Dermis blood vessel endothelial cell (primary cell): ENCODE measurements at regions not wholly inside any gene's neighbourhood (a gene's known extent, or its start where the extent isn't known, plus 50 kb on each side); places are given as distances from the start of the nearest gene placed in this dataset.
"Not testable (repeated sequence)": the region's sequence is repeated elsewhere in the genome, so short reads cannot be mapped to it uniquely, and the experiment has no call there.

Experiments used
- DNase-seq: peaks from one replicate; pipeline ENCODE4 v3.0.0; 2010

GRCh38 chr16:58884141-58884540 lies 150.0 kb upstream of the GOT2 start:
- DNase-seq: no peak

GRCh38 chr16:58883131-58883530 lies 149.0 kb upstream of the GOT2 start:
- DNase-seq: no peak

GRCh38 chr16:58882292-58882691 lies 148.2 kb upstream of the GOT2 start:
- DNase-seq: no peak

GRCh38 chr16:58878641-58879040 lies 144.5 kb upstream of the GOT2 start:
- not testable (repeated sequence) for DNase-seq

- DNase-seq: no peak
Measured at GRCh38 chr16:58866935-58867334, 132.8 kb upstream of the GOT2 start.

- DNase-seq: no peak
Measured at GRCh38 chr16:58863761-58864160, 129.6 kb upstream of the GOT2 start.

- no peak for DNase-seq
Measured at GRCh38 chr16:58863042-58863441, 128.9 kb upstream of the GOT2 start.

GRCh38 chr16:58862334-58863021 lies 128.4 kb upstream of the GOT2 start:
- no peak for DNase-seq

GRCh38 chr16:58859958-58860669 lies 126.0 kb upstream of the GOT2 start:
- no peak for DNase-seq

- not testable (repeated sequence) for DNase-seq
Measured at GRCh38 chr16:58858577-58858976, 124.5 kb upstream of the GOT2 start.

- no peak for DNase-seq
Measured at GRCh38 chr16:58855291-58855863, 121.3 kb upstream of the GOT2 start.

- no peak for DNase-seq
Measured at GRCh38 chr16:58853854-58854791, 120.0 kb upstream of the GOT2 start.

- DNase-seq: no peak
Measured at GRCh38 chr16:58850678-58851020, 116.5 kb upstream of the GOT2 start.

GRCh38 chr16:58850019-58850677 lies 116.0 kb upstream of the GOT2 start:
- DNase-seq: no peak

GRCh38 chr16:58848662-58849002 lies 114.5 kb upstream of the GOT2 start:
- no peak for DNase-seq

- DNase-seq: no peak
Measured at GRCh38 chr16:58847902-58848661, 114.0 kb upstream of the GOT2 start.

GRCh38 chr16:58846226-58846625 lies 112.1 kb upstream of the GOT2 start:
- not testable (repeated sequence) for DNase-seq

GRCh38 chr16:58843675-58844074 lies 109.6 kb upstream of the GOT2 start:
- peak; percentile 51 for DNase-seq

GRCh38 chr16:58842746-58843145 lies 108.6 kb upstream of the GOT2 start:
- DNase-seq: no peak

- no peak for DNase-seq
Measured at GRCh38 chr16:58842156-58842555, 108.0 kb upstream of the GOT2 start.

- no peak for DNase-seq
Measured at GRCh38 chr16:58837950-58838349, 103.8 kb upstream of the GOT2 start.

GRCh38 chr16:58836427-58836826 lies 102.3 kb upstream of the GOT2 start:
- DNase-seq: no peak
